ENCODE measurements at regions not wholly inside any gene's neighbourhood (a gene's known extent, or its start where the extent isn't known, plus 50 kb on each side); places are given as distances from the start of the nearest gene placed in this dataset.
"Not testable (repeated sequence)": the region's sequence is repeated elsewhere in the genome, so short reads cannot be mapped to it uniquely, and the experiment has no call there.

- not testable (repeated sequence) for TF ChIP-seq POLR2A, CTCF, POLR2AphosphoS5 (IDR thresholded peaks at IDR 0.05)
Measured at GRCh38 chr6:22215474-22215873, 81.4 kb downstream of the PRL start.

All from breast epithelium (tissue), 3 donors.